ENCODE measurements at regions not wholly inside any gene's neighbourhood (a gene's known extent, or its start where the extent isn't known, plus 50 kb on each side); places are given as distances from the start of the nearest gene placed in this dataset.

DNA sequence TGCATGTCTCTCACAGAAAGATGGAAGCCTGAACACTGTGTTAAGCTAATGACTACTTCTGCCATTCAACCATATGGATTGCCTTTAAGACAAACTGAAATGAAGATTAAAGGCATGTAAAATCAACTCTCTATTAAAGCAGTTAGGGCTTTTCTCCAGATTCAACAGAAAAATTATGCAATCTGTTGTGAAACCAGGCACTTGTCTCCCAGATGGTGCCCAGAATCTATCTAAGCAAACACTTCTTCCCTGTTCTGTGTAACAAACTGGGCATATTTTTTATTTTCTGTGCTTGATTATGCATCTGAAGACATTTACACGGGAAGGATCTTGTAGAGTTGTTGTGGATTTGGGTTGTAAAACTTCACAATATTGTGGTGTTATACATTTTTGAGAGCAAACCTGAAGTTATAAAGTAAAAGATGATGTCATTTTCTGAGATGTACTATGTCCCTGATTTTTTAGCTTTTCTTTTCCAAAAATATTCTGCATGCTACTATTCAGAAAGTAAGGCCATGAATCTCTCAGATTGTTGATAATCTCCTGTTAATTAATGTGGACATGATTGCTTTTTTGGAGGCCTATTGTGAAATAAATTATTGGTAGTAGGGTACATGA, 1550.3 kb downstream of the CDH8 start:
- TF ChIP-seq RAD21 (IDR thresholded peaks at IDR 0.05; ENCODE audit: low read depth) (no peak), CREB1 (IDR thresholded peaks at IDR 0.05; ENCODE audit: low read depth) (no peak), YY1 (IDR thresholded peaks at IDR 0.05; ENCODE audit: low read depth) (no peak)
- TF ChIP-seq, protein P1, sequence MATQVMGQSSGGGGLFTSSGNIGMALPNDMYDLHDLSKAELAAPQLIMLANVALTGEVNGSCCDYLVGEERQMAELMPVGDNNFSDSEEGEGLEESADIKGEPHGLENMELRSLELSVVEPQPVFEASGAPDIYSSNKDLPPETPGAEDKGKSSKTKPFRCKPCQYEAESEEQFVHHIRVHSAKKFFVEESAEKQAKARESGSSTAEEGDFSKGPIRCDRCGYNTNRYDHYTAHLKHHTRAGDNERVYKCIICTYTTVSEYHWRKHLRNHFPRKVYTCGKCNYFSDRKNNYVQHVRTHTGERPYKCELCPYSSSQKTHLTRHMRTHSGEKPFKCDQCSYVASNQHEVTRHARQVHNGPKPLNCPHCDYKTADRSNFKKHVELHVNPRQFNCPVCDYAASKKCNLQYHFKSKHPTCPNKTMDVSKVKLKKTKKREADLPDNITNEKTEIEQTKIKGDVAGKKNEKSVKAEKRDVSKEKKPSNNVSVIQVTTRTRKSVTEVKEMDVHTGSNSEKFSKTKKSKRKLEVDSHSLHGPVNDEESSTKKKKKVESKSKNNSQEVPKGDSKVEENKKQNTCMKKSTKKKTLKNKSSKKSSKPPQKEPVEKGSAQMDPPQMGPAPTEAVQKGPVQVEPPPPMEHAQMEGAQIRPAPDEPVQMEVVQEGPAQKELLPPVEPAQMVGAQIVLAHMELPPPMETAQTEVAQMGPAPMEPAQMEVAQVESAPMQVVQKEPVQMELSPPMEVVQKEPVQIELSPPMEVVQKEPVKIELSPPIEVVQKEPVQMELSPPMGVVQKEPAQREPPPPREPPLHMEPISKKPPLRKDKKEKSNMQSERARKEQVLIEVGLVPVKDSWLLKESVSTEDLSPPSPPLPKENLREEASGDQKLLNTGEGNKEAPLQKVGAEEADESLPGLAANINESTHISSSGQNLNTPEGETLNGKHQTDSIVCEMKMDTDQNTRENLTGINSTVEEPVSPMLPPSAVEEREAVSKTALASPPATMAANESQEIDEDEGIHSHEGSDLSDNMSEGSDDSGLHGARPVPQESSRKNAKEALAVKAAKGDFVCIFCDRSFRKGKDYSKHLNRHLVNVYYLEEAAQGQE (IDR thresholded peaks at IDR 0.05; ENCODE audit: low read depth): no peak
